Right lobe of liver (tissue), 4 donors: ENCODE measurements at regions not wholly inside any gene's neighbourhood (a gene's known extent, or its start where the extent isn't known, plus 50 kb on each side); places are given as distances from the start of the nearest gene placed in this dataset.

Experiments used
- POLR2A ChIP-seq: fragments of 450-650 bp; IDR thresholded peaks from one replicate; pipeline ENCODE4 v1.6.1; 2017; ENCODE audit warnings: antibody characterized with exemption, mild to moderate bottlenecking
- TF ChIP-seq, protein P1 (sequence below), 4 donors: fragments of 200-600 bp in 3 of 4; fragments of 450-650 bp in 1 of 4; IDR thresholded peaks; one replicate each; pipeline versions ENCODE4 v1.5.1 to v1.8.0; 2016 to 2022; ENCODE audit warnings: antibody characterized with exemption in 4 of 4, mild to moderate bottlenecking in 2 of 4
- donor health status: DM: no; HTN: no; CAD: no.
- donor health status: DM: no; HTN: no; CAD: no.
- donor health status: DM: no; HTN: yes; CAD: no.

DNA sequence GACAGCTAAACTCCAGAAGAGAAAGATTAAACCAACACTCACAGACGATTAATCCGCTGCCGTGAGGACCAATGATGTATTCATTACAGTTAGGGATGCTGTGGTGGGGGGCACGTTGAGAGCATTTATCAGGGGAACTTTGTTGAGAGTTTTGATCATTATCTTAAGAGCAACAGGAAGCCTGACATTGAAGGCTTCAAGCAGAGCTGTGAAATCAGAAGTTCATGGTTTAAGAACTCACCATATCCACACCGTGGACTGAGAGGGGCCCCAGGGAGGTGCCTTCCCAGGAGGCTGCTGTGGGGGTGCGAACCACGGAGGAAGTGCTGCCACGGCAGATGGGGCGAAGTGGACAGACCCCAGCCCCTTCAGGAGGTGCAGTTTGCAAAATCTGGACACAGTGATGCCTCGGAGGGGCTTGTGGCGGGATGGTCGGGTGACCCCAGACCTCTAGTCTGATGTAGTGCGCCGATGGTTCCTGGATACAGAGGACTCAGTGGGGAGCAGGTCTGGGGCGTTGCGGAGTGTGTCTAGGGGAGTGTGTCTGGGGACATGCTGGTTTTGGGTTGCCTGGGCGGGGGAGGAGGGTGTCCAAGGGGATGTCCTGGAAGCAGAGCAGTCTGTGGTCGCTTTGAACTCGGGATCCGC, 73.0 kb downstream of the DIO3 start:
- TF ChIP-seq, protein P1, sequence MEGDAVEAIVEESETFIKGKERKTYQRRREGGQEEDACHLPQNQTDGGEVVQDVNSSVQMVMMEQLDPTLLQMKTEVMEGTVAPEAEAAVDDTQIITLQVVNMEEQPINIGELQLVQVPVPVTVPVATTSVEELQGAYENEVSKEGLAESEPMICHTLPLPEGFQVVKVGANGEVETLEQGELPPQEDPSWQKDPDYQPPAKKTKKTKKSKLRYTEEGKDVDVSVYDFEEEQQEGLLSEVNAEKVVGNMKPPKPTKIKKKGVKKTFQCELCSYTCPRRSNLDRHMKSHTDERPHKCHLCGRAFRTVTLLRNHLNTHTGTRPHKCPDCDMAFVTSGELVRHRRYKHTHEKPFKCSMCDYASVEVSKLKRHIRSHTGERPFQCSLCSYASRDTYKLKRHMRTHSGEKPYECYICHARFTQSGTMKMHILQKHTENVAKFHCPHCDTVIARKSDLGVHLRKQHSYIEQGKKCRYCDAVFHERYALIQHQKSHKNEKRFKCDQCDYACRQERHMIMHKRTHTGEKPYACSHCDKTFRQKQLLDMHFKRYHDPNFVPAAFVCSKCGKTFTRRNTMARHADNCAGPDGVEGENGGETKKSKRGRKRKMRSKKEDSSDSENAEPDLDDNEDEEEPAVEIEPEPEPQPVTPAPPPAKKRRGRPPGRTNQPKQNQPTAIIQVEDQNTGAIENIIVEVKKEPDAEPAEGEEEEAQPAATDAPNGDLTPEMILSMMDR (IDR thresholded peaks at IDR 0.05) = no peak
- no peak for TF ChIP-seq POLR2A
